ENCODE measurements at regions not wholly inside any gene's neighbourhood (a gene's known extent, or its start where the extent isn't known, plus 50 kb on each side); places are given as distances from the start of the nearest gene placed in this dataset.
A peak's percentile ranks its signal among the peaks of the same experiment; 100 is the strongest.
"Not testable (repeated sequence)": the region's sequence is repeated elsewhere in the genome, so short reads cannot be mapped to it uniquely, and the experiment has no call there.

DNA sequence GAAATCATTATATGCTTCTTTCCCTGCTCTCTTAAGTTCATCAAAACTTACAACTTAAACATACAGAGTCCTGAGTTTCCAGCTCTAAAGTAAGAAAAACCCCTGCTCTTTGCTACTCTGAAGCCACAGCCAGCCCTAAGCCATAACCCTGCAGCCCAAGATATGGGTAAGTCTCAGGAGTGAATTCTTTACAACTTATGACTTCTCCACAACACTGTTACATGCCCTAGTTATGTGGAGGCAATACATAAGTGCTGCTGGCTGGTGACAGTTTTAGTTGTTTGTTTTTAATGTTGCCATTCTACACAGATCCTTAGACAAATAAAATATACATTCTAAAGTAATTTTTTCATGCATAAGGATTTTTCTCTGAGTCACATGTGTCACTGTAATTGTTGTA is 100.2 kb downstream of the FBXO8 start:
- DNase-seq: no peak

- no peak for DNase-seq
These were observed 101.6 kb downstream of the FBXO8 start for GRCh38 chr4:174181827-174182226.

DNA sequence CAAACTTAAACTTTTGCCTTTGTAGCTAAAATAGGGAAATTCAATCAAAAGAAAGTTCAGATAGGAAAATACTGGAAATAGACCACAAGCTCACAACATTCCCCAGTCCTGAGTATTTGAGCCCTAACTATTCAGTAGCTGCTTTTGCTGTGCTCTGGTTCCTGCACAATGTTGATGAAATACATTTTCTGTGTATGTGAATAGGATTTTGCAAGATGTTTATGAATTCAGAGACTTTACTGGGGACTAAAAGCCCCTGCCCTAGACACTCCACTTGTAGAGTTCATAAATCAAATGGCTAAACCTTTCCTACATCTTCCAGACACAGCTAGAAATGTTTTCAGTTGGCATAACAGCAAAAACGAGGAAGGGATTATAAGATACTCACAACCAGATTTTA is 105.9 kb downstream of the FBXO8 start:
- DNase-seq: no peak

GRCh38 chr4:174175836-174176235 is 107.6 kb downstream of the FBXO8 start:
- not testable (repeated sequence) for DNase-seq

- no peak for DNase-seq
These were observed 110.1 kb downstream of the FBXO8 start for GRCh38 chr4:174173360-174173759.

DNA sequence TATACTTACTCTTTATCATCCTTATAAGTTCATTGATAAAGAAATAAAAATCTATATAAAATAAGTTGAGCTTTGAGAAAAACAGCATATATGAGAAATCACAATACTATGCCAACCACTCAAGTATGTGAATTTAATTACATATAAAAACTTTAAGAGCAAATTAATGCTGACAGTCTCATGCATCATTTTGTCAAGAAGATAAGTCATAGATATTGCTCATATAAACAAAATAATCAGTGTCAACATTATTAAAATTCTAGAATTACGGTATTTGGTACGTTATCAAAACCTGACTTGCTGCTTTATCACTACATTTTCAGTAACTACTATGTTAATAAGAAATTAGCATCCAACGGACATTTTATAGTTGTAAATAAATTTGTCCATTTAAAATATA is 111.2 kb downstream of the FBXO8 start:
- no peak for DNase-seq

DNA sequence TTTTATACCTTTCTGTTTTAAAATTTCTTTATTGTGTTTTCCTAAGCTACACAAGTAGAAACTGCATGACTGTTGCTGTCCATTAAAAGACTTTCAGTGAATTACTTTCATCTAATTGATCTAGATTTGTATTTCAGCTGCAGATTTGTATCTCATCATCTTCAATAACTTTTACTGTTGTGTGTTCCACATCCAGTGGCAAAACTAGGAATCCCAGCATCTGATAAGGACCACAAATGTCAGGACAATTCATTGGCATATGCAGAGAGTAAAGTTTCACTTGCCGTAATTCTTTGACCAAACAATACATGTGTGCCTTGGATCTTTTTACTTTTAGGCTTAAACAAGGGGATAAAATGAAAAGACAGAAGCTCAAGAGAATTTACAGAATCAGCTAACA is 112.6 kb downstream of the FBXO8 start:
- DNase-seq: no peak

GRCh38 chr4:174170091-174170490 is 113.4 kb downstream of the FBXO8 start:
- no peak for DNase-seq

DNA sequence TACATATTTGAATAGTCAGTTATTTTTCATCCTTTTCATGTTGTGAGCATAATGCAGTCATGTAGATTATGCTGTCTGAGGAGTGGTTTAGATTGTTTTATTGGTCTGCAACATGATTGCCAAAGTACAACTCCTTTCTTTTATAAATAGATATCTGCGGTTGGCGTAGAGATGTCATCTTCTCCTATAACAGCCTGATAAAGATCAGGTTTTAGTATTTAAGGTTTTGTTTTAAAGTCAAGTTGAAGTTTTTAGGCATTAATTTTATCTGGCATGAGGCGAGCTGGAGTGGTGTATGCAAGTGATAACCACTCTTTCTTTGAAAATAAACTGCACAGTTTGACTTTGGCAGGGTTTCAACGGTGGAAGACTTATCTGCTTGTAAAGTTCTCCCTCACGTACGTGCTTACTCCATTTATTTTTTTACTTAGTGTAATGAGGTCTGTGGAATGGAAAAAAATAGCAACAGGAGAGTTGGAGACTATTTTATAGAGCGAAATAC is 126.3 kb downstream of the FBXO8 start:
- no peak for DNase-seq

- DNase-seq: peak; percentile 8 to 51
These were observed 127.1 kb downstream of the FBXO8 start for GRCh38 chr4:174156239-174156826.

GRCh38 chr4:174154215-174154854 is 129.1 kb downstream of the FBXO8 start:
- no peak for DNase-seq

- DNase-seq: no peak
These were observed 130.6 kb downstream of the FBXO8 start for GRCh38 chr4:174152717-174153466.

GRCh38 chr4:174147863-174148262 is 135.6 kb downstream of the FBXO8 start:
- DNase-seq: no peak

- DNase-seq: no peak
These were observed 139.4 kb downstream of the FBXO8 start for GRCh38 chr4:174144106-174144505.

DNA sequence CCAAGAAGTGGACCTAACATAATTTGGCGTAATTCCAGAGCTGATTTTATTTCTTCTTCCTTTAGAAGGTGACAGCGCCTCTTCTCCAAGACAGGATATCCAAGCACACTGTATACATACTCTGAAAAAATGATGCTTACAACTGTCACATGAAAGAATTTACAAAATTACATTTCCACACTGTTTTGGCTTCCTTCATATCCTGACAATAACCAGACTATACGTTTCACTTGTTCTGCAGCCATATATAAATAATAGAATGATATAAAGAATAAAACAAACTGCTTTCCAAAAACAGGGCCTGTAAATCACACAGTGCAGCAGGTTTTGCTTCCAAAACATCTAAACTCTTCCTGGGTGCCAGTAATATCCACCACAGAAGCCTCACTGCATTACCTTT is 141.6 kb downstream of the FBXO8 start:
- DNase-seq: no peak

DNA sequence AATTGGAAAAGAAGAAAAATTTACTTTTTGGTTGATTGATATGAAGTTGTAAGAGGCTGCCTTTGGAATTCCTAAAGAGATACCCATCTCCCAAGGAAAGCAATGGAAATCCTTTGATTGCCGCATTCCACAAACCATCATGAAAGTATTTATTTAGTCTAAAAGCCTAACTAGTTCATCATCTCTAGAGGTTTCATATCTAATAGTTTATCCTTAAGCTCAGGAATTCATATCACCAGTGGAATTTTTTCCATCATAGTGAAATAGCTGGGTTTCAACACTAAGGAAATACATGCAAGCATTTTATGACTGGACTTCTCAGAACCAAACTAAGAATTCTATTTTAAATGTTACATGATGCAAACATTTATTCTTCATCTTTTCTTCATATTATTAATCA is 144.9 kb downstream of the FBXO8 start:
- DNase-seq: no peak

DNA sequence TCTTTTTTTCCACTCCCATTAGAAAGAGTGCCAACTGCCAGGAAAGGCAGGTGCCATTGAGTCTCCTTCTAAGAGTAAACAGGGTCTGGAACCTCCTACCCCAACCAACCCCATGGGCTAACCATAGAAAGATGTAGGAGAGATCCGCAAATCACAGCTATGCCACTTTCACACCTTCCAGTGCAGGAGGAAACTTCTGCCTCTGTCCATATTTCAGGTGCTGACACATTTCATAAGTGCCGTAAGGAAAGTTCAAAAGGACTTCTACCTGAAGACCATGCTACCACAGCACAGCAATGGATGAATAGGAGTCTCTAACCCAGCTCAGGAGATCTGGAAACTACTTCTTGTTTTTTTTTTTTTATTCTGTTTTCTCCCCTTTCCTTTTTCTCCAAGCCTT is 145.8 kb downstream of the FBXO8 start:
- DNase-seq: no peak

- DNase-seq: no peak
These were observed 147.5 kb downstream of the FBXO8 start for GRCh38 chr4:174135936-174136406.

GRCh38 chr4:174135530-174135929 is 147.9 kb downstream of the FBXO8 start:
- no peak for DNase-seq

GRCh38 chr4:174134361-174134760 is 149.1 kb downstream of the FBXO8 start:
- DNase-seq: no peak

DNA sequence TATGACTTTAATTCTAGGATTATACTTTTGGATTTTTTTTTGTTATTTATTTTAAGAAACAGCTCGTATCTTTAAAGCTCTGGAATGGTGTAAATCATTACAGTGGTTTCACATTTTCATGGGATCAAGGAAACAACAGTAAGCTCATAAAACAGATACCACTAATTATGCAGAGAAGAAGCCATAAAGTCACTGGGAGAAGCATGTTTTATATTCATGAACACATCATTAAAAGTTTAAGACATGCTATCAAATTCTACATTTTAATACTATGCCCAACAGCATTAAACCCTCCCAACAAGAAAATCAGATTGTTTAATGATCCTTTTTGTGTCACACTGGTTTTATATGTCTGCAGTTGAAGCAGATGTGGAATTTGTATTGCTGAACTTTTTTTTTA is 149.9 kb downstream of the FBXO8 start:
- DNase-seq: no peak

DNA sequence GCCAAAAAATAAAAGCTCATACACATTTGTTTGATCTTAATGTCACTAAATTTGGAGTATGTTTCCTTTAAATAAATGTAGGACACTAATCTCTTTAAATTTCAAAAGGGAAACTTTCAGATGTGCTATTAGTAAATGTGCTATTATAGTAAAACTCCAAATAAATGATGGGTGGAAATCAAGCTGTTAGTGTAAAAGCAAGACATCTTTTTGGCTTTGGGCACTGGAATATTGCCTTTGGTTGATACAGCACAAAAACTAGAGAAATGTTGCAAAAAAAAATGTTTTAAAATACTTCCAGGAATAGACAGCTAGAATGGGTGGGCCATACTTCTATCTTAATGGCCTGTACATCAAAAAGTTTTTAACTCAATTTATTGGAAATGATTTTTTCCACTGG is 151.6 kb downstream of the FBXO8 start:
- DNase-seq: no peak

- no peak for DNase-seq
These were observed 160.8 kb downstream of the FBXO8 start for GRCh38 chr4:174122705-174123104.

All from inflammatory macrophage treated with lipopolysaccharide for 1 hour (primary cell).